Astrocyte of the spinal cord (primary cell): ENCODE measurements at regions not wholly inside any gene's neighbourhood (a gene's known extent, or its start where the extent isn't known, plus 50 kb on each side); places are given as distances from the start of the nearest gene placed in this dataset.
"Not testable (repeated sequence)": the region's sequence is repeated elsewhere in the genome, so short reads cannot be mapped to it uniquely, and the experiment has no call there.

Experiments
- DNase-seq: peaks from one replicate; pipeline ENCODE4 v3.0.0; 2011; ENCODE audit warnings: low read depth, low spot score
- H3K4me3 ChIP-seq: 2 replicates; pipeline ENCODE4 v1.5.1; 2011; ENCODE audit warnings: low read depth, mild to moderate bottlenecking, low read length, moderate library complexity
- in situ Hi-C: cut with HindIII; loops from 2 replicates; pipeline ENCODE4 v1.10.0; 2017; ENCODE audit warnings: low sequenced_read_pairs
- TF ChIP-seq, protein P1 (sequence below): IDR thresholded peaks from 2 replicates; pipeline ENCODE4 v1.5.1; 2012; ENCODE audit warnings: low read depth, mild to moderate bottlenecking, low read length, inconsistent platforms

DNA sequence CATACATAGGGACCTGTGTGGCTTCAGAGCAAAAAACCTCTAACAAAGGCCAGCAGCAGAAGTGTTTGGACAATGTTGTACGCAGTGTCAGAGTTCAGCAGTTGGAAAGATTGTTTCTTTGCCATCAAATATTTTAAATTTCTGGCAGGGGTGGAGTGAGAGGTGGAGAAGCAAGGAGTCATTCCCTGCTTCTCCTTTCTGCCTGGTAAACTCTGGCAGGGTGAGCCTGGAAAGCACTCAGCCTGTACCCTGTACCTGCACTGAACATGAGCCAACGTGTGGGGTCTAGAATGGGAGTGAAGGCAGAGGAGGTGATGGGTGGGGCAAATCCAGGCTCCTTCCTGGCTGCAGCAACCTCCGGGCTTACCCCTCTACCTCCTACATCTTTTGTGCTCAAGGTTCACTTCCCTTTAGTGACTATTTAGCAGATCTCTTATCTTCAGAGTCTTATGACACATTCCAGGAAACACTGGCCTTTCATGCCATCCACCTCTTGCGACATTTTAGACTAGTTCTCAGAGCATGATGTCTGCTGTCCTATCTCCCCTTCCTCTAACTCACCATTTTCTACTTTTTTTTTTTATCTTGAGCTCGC is 445.0 kb upstream of the PIK3R1 start:
- no peak for DNase-seq
- TF ChIP-seq, protein P1, sequence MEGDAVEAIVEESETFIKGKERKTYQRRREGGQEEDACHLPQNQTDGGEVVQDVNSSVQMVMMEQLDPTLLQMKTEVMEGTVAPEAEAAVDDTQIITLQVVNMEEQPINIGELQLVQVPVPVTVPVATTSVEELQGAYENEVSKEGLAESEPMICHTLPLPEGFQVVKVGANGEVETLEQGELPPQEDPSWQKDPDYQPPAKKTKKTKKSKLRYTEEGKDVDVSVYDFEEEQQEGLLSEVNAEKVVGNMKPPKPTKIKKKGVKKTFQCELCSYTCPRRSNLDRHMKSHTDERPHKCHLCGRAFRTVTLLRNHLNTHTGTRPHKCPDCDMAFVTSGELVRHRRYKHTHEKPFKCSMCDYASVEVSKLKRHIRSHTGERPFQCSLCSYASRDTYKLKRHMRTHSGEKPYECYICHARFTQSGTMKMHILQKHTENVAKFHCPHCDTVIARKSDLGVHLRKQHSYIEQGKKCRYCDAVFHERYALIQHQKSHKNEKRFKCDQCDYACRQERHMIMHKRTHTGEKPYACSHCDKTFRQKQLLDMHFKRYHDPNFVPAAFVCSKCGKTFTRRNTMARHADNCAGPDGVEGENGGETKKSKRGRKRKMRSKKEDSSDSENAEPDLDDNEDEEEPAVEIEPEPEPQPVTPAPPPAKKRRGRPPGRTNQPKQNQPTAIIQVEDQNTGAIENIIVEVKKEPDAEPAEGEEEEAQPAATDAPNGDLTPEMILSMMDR: no peak
- no peak overlapping the region for H3K4me3 ChIP-seq
- in situ Hi-C loops: no loop called here

DNA sequence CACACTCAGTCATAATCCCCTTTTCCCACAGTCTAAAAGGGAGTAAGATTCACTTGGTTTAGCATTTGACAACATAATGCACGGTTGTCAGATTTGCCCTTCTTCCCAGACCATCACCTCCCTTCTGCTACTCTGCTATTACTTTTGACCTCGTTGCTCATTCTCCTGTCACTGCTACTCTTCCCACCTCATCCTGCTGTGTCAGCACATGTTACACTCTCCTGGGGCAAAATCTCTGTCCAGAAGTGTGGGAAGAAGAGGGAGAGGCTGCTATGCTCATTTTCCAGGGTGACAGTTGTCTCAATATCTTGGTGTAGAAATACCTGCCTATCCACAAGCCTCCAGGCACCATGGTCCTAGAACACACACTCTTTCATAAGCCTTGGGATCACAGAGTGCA is 449.9 kb upstream of the PIK3R1 start:
- H3K4me3 ChIP-seq: no peak overlapping the region
- no peak for DNase-seq
- in situ Hi-C loops: no loop called here
- TF ChIP-seq, protein P1: no peak

DNA sequence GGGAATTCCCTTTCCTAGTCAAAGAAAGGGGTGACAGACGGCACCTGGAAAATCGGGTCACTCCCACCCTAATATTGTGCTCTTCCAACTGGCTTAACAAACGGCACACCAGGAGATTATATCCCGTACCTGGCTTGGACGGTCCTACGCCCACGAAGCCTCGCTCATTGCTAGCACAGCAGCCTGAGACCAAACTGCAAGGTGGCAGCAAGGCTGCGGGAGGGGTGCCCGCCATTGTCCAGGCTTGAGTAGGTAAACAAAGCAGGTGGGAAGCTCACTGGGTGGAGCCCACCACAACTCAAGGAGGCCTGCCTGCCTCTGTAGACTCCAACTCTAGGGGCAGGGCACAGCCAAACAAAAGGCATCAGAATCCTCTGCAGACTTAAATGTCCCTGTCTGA is 457.8 kb upstream of the PIK3R1 start:
- in situ Hi-C loops, DNase-seq, H3K4me3 ChIP-seq: not testable (repeated sequence)

DNA sequence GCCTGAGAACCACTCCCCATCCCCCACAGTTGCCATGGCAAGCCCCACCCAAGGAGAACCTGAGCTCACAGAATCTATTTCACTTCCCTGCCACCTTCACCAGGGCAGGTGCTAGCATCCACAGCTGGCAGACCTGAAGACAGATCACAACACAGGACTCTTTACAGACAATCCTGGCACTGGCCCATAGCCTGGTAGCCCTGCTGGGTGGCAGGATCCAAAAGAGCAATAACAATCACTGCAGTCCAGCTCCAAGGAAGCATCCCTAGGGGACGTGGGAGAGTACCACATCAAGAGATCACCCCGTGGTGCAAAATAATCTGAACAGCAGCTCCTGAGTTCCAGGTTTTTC is 463.2 kb upstream of the PIK3R1 start:
- H3K4me3 ChIP-seq: no peak overlapping the region
- in situ Hi-C loops: no loop called here
- no peak for DNase-seq

DNA sequence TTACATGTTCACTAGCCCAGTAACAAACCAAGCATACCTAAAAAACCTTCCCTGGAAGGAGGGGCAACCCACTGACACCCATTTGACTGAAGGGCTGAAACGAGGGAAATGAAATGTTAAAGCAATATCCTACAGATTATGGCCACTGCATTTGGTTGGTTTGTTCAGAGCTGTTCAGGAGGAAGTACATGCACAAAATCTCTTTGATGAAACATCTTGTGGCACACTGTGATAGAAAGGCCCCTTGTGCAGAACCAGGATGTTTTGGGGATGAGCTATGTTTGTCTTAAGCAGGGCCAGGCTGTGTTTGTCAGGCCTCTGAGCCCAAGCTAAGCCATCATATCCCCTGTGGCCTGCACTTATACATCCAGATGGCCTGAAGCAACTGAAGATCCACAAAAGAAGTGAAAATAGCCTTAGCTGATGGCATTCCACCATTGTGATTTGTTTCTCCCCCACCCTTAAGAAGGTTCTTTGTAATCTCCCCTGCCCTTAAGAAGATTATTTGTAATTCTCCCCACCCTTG is 467.3 kb upstream of the PIK3R1 start:
- no peak overlapping the region for H3K4me3 ChIP-seq
- no peak for DNase-seq
- in situ Hi-C loops: no loop called here
- TF ChIP-seq, protein P1: no peak

More for the DNA sequence above, 463.2 kb upstream of the PIK3R1 start:
- TF ChIP-seq, protein P1: no peak

DNA sequence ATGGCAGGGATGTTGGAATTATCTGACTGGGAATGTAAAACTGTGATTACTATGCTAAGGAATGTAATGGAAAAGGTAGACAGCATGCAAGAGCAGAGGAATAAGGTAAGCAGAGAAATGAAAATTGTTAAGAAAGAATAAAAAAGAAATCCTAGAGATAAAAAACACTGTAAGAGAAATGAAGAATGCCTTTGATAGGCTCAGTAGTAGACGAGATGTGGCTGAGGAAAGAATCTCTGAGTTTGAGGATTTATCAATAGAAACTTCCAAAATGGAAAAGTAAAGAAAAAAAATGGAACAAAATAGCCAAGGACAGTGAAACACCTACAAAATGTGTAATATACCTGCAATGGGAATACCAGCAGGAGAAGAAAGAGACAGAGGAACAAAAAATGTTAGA is 468.5 kb upstream of the PIK3R1 start:
- DNase-seq: no peak
- no peak overlapping the region for H3K4me3 ChIP-seq
- TF ChIP-seq, protein P1: no peak
- in situ Hi-C loops: no loop called here

DNA sequence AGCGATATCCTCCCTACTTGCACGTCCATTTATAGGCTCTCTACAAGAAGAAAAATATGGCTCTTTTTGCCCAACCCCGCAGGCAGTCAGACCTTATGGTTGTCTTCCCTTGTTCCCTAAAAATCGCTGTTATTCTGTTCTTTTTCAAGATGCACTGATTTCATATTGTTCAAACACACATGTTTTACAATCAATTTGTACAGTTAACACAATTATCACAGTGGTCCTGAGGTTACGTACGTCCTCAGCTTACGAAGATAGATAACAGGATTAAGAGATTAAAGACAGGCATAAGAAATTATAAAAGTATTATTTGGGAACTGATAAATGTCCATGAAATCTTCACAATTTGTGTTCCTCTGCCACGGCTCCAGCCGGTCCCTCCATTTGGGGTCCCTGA is 468.9 kb upstream of the PIK3R1 start:
- DNase-seq, H3K4me3 ChIP-seq, in situ Hi-C loops: not testable (repeated sequence)

DNA sequence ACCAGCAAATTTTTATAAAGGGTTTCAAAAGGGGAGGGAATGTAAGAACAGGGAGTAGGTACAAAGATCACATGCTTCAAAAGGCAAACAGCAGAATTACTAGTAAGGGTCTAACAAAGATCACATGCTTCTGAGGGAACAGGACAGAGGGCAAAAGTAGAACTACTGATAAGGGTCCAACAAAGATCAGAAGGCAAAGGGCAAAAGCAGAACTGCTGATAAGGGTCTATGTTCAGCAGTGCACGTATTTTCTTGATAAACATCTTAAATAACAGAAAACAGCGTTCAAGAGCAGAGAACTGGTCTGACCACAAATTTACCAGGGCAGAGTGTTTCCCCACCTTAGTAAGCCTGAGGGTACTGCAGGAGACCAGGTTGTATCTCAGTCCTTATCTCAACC is 469.5 kb upstream of the PIK3R1 start:
- in situ Hi-C loops: no loop called here
- no peak for DNase-seq
- H3K4me3 ChIP-seq: no peak overlapping the region
- TF ChIP-seq, protein P1: no peak
